Retinal pigment epithelial cell (primary cell): ENCODE measurements at regions not wholly inside any gene's neighbourhood (a gene's known extent, or its start where the extent isn't known, plus 50 kb on each side); places are given as distances from the start of the nearest gene placed in this dataset.

Experiments used
- DNase-seq: peaks from one replicate; pipeline ENCODE4 v3.0.0-alpha.2; 2010; ENCODE audit warnings: low read depth
- H3K4me3 ChIP-seq: 2 replicates; pipeline ENCODE4 v1.5.1; 2011; ENCODE audit warnings: mild to moderate bottlenecking, low read length, control low read depth, moderate library complexity
- TF ChIP-seq, protein P1 (sequence below): conservative IDR thresholded peaks from 2 replicates; pipeline ENCODE4 v1.5.1; 2011; ENCODE audit warnings: low read depth, low read length, control low read depth, inconsistent platforms

DNA sequence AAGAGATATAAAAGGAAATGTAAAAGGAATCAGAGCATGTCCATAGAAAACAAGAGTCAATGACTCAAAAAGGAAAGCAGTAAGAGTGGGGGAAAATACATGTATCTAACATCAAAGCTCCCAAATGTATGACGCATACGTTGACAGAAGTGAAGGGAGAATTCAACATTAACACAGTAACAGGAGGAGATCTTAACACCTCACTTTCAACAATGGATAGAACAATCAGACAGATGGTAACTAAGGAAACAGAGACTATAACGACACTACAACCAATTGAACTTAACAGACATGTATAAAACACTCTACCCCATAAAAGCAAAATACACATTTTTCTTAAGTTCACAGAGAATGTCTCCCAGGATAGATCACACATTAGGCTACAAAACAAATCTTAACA is 774.8 kb upstream of the ARGLU1 start:
- no peak for DNase-seq
- TF ChIP-seq, protein P1, sequence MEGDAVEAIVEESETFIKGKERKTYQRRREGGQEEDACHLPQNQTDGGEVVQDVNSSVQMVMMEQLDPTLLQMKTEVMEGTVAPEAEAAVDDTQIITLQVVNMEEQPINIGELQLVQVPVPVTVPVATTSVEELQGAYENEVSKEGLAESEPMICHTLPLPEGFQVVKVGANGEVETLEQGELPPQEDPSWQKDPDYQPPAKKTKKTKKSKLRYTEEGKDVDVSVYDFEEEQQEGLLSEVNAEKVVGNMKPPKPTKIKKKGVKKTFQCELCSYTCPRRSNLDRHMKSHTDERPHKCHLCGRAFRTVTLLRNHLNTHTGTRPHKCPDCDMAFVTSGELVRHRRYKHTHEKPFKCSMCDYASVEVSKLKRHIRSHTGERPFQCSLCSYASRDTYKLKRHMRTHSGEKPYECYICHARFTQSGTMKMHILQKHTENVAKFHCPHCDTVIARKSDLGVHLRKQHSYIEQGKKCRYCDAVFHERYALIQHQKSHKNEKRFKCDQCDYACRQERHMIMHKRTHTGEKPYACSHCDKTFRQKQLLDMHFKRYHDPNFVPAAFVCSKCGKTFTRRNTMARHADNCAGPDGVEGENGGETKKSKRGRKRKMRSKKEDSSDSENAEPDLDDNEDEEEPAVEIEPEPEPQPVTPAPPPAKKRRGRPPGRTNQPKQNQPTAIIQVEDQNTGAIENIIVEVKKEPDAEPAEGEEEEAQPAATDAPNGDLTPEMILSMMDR, result no peak
- no peak overlapping the region for H3K4me3 ChIP-seq

DNA sequence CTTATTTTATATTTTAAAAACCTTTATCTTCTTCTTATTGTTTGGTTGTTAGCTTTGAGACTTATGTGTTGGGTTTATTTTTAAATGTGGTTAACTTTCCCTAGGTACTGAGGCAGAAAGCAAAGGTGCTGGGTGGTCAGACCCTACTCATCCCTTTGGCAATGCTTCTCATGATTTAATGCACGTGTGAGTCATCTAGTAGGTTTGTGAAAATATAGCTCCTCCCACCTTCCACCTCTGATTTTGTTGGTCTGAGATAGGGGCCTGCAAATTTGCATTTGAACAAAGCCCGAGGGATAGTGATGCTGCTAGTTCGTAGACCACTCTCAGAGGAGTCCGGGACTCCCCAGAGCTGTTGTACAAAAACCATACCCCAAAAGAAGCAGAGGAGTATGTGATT is 771.3 kb upstream of the ARGLU1 start:
- DNase-seq, result no peak
- no peak overlapping the region for H3K4me3 ChIP-seq
- TF ChIP-seq, protein P1, result no peak

DNA sequence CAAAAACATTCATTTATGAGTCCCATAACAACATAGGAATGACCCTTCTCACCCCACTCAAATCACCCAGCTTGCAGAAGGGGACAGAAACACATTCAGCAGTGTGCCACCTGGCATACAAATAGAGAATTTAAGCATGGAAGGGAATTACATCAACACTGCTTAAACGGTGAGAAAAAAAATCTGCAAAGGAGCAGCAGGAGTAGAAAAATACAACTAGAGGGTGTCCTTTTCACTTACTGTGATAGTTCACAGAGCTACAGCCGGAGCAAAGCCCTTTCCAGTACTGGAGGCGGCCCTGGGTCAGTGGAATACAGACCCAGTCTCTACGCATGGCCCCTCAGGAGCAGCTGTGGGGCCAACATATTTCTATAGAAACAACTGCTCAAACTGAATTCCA is 764.3 kb upstream of the ARGLU1 start:
- no peak overlapping the region for H3K4me3 ChIP-seq
- DNase-seq, result no peak
- TF ChIP-seq, protein P1, result no peak

DNA sequence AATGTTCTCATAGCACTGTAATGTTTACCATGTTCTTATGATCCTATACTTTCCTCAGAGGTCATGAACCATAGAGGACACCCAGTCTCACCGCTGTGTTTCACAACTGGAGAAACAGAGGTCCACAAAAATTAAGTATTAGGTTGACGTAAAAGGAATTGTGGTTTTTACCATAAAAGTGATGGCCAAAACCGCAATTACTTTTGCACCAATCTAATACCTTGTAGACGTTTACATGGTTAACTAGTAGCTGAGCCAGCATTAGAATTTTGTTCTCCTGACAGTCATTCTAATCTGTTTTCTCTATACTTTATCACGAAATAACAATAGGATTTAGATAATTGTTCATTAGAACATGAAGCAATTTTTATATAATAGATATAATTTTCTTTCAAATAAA is 763.4 kb upstream of the ARGLU1 start:
- no peak for DNase-seq
- TF ChIP-seq, protein P1, result no peak
- H3K4me3 ChIP-seq, result no peak overlapping the region

DNA sequence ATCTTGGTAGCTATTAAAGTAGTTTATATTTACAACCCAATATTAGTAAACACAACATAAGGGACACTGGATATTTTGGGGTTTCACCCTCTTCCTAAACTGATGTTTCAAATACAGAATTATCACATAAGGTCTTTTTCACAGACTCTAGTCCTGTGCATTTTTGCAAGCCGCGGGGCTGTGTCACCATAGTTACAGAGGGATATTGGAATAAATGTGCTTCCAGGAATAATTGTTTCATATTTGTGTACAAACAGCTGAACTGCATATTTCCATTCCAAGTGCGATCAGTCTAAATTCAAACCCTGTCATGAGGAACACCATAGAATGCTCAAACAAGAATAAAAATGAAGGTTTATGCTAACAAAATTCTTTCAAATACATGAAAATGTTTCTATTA is 762.5 kb upstream of the ARGLU1 start:
- DNase-seq, result no peak
- TF ChIP-seq, protein P1, result no peak
- H3K4me3 ChIP-seq, result no peak overlapping the region

DNA sequence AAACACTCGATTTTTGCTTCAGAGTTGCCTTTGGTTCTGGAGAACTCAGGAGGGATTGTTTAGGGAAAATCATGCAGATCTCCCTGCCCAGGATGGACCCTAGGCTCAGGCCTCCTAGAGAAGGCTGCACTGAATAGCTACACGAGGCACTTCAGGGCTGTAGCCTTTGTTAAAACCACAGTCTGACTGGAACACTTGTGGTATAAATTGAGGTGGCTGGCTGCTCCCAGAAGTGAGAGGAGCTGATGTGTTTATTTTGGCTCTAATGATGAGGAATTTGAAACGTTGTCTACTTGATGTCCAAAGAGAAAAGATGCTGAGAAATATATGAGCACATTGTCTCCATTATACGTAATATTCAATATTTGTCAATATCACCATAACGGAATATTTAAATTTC is 762.1 kb upstream of the ARGLU1 start:
- TF ChIP-seq, protein P1, result no peak
- no peak overlapping the region for H3K4me3 ChIP-seq
- DNase-seq, result no peak

DNA sequence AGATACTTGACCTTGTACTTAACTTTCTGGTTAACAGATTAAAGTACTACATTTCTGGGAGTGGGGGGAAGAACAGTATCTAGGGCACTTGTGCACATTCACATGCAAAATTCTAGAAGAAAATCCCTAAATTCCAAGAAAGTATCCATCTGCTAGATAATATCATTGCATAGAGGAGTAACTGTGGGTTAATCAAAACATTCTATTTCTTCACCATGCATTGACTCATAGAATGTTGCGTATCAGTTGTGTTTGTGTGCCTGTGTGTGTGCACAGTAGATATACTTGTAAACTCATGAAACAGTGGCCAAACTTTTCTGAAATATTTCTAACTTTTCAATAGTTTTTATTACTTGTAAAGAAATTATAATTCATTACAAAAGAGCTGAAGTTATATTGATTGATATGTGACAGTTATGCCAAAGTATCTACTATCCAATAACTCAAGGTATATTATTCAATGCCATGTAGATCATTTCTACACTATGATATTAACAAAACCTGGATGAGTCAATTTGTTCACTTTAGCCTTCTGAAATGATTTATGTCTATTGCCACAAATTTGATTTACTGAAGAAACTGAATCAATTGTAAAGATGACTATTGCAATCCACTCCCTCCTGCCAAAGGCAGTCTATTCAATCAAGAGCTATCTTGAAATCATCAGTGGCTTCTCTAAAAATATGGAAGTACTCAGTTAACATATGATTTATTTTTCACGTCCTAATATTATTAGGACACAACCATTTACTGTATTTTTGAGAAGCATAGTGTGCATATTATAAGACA is 756.7 kb upstream of the ARGLU1 start:
- no peak overlapping the region for H3K4me3 ChIP-seq
- DNase-seq, result no peak
- TF ChIP-seq, protein P1, result no peak
